CD4-positive, alpha-beta T cell (primary cell): ENCODE measurements at regions not wholly inside any gene's neighbourhood (a gene's known extent, or its start where the extent isn't known, plus 50 kb on each side); places are given as distances from the start of the nearest gene placed in this dataset.
"Not testable (repeated sequence)": the region's sequence is repeated elsewhere in the genome, so short reads cannot be mapped to it uniquely, and the experiment has no call there.

Source experiments
- ATAC-seq: fragments of 200-7000 bp; cut with Tn5 transposase; one replicate; pipeline ENCODE4 v1.10.0; 2022; ENCODE audit warnings: mild to moderate bottlenecking; ENCODE audit not compliant: poor library complexity
- CTCF ChIA-PET: fragments of 350-600 bp; sonication (Branson Sonifier 250); formaldehyde crosslinking; loops from one replicate; lab custom pipeline; 2021; ENCODE audit warnings: antibody characterized with exemption, inconsistent platforms; lab: Charles Lee
- POLR2A ChIA-PET: fragments of 350-600 bp; sonication (Branson Sonifier 250); formaldehyde crosslinking; loops from one replicate; lab custom pipeline; 2021; ENCODE audit warnings: antibody characterized with exemption, inconsistent platforms; lab: Charles Lee
- DNase-seq, 14 experiments: peaks; one replicate each; pipeline ENCODE4 v3.0.0-alpha.2; 2013 to 2020; ENCODE audit warnings: mixed read lengths in 2 of 14
- H3K27ac ChIP-seq, 2 donors: one replicate each; pipeline versions ENCODE4 v1.5.1 to v1.7.0; 2013; ENCODE audit warnings: low read length in 2 of 2, low read depth in 1 of 2, mild to moderate bottlenecking in 1 of 2
- H3K27me3 ChIP-seq, 2 experiments: 1 replicate in 1 of 2; 2 replicates in 1 of 2; pipeline versions ENCODE4 v1.6.1 to v1.7.0; 2013; ENCODE audit warnings: low read length in 2 of 2, control low read depth in 1 of 2, mild to moderate bottlenecking in 1 of 2, moderate library complexity in 1 of 2; ENCODE audit not compliant: insufficient read depth in 2 of 2, control insufficient read depth in 1 of 2
- H3K36me3 ChIP-seq: one replicate; pipeline ENCODE4 v1.6.1; 2013; ENCODE audit warnings: low read length, control low read depth; ENCODE audit not compliant: insufficient read depth
- H3K4me1 ChIP-seq: one replicate; pipeline ENCODE4 v1.6.1; 2013; ENCODE audit warnings: low read length, control low read depth; ENCODE audit not compliant: insufficient read depth
- H3K4me3 ChIP-seq: one replicate; pipeline ENCODE4 v1.5.1; 2013; ENCODE audit warnings: mild to moderate bottlenecking, low read length, moderate library complexity
- H3K9me3 ChIP-seq, 2 experiments: 1 replicate in 1 of 2; 2 replicates in 1 of 2; pipeline versions ENCODE4 v1.6.1 to v1.7.0; 2013; ENCODE audit warnings: low read length in 2 of 2, mild to moderate bottlenecking in 2 of 2, control low read depth in 1 of 2, moderate library complexity in 1 of 2; ENCODE audit not compliant: control insufficient read depth in 1 of 2, insufficient read depth in 1 of 2
- H3K27ac Mint-ChIP-seq: one replicate; pipeline ENCODE4 v1.8.0; 2020; ENCODE audit warnings: mixed read lengths
- H3K27me3 Mint-ChIP-seq: one replicate; pipeline ENCODE4 v1.8.0; 2021; ENCODE audit warnings: mixed read lengths
- H3K36me3 Mint-ChIP-seq: one replicate; pipeline ENCODE4 v1.8.0; 2021; ENCODE audit warnings: low read depth, mixed read lengths
- H3K4me1 Mint-ChIP-seq: one replicate; pipeline ENCODE4 v1.8.0; 2021; ENCODE audit warnings: low read depth, mixed read lengths
- H3K4me3 Mint-ChIP-seq: one replicate; pipeline ENCODE4 v1.8.0; 2020; ENCODE audit warnings: mild to moderate bottlenecking, mixed read lengths
- H3K9me3 Mint-ChIP-seq: one replicate; pipeline ENCODE4 v1.8.0; 2020; ENCODE audit warnings: mixed read lengths
- intact Hi-C, 2 experiments: fragments of 100-400 bp; cut with DNase I in 1 of 2; cut with micrococcal nuclease in 1 of 2; formaldehyde crosslinking; loops; one replicate each; pipeline versions ENCODE4 v1.15.1 to v1.9.0; 2023 to 2025; cut with DNase I, micrococcal nuclease
- TF ChIP-seq, protein P1 (sequence below): fragments of 200-600 bp; IDR thresholded peaks from one replicate; pipeline ENCODE4 v1.8.0; 2022; ENCODE audit warnings: antibody characterized with exemption, mild to moderate bottlenecking

DNA sequence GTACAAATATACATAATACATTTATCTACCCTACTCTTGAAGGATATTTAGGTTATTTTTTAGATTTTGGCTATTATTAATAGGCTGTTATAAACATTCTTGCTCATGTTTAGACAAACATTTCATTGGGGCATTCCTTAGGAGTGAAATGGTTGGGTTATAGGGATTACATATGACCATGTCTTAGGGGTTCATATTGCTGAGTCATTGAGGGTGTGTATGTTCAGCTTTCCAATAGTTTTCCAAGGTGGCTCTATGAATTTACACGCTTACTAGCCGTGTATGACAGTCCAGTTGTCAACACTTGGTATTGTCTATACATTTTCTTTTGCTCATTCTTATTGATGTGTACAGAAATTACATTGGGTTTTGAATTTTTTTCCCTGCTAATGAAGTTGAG is 125.8 kb downstream of the OXSM start:
- TF ChIP-seq, protein P1, sequence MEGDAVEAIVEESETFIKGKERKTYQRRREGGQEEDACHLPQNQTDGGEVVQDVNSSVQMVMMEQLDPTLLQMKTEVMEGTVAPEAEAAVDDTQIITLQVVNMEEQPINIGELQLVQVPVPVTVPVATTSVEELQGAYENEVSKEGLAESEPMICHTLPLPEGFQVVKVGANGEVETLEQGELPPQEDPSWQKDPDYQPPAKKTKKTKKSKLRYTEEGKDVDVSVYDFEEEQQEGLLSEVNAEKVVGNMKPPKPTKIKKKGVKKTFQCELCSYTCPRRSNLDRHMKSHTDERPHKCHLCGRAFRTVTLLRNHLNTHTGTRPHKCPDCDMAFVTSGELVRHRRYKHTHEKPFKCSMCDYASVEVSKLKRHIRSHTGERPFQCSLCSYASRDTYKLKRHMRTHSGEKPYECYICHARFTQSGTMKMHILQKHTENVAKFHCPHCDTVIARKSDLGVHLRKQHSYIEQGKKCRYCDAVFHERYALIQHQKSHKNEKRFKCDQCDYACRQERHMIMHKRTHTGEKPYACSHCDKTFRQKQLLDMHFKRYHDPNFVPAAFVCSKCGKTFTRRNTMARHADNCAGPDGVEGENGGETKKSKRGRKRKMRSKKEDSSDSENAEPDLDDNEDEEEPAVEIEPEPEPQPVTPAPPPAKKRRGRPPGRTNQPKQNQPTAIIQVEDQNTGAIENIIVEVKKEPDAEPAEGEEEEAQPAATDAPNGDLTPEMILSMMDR, result no peak
- Histone ChIP-seq H3K36me3 (no peaks in the 10 kb centered on the region), H3K27me3 (peaks cover 0 to 8% of the 10 kb centered on the region in 2 experiments), H3K9me3 (no peaks in the 10 kb centered on the region), H3K4me1 (peaks cover 11% of the 10 kb centered on the region), H3K4me3 (no peak overlapping the region), H3K27ac (no peak overlapping the region)
- Mint-ChIP-seq H3K4me3 (no peak overlapping the region), H3K4me1 (peaks cover 15% of the 10 kb centered on the region), H3K9me3 (no peaks in the 10 kb centered on the region), H3K27ac (no peak overlapping the region), H3K27me3 (peaks cover 34% of the 10 kb centered on the region), H3K36me3 (no peaks in the 10 kb centered on the region)
- no peak for ATAC-seq
- intact Hi-C loops, result no loop called here
- ChIA-PET POLR2A (no interaction called here), CTCF (no interaction called here)
- no peak for DNase-seq

DNA sequence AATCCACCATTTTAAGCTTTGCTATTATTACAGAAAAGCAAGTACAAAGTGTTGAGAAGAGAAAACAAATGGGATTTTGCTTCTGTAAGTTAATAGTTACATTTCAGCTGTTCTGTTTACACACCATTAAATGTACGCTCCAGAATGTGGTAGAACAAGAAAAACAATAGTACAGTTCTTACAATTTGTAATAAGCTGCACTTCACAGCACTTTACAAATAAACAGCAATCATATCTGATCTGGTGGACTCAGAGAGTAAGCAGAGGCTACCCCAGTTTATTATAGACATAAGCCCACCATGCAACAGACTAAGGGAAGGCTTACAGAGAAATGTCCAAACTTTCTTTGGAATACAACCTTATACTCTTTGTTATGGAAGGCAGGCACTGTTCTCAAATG is 126.4 kb downstream of the OXSM start:
- Mint-ChIP-seq H3K36me3 (no peaks in the 10 kb centered on the region), H3K4me1 (peaks cover 12% of the 10 kb centered on the region), H3K27me3 (peaks cover 41% of the 10 kb centered on the region), H3K4me3 (no peak overlapping the region), H3K27ac (no peak overlapping the region), H3K9me3 (no peaks in the 10 kb centered on the region)
- DNase-seq (no peak), ATAC-seq (no peak)
- POLR2A ChIA-PET, result no interaction called here
- Histone ChIP-seq H3K36me3 (no peaks in the 10 kb centered on the region), H3K4me3 (no peak overlapping the region), H3K9me3 (no peaks in the 10 kb centered on the region), H3K4me1 (peaks cover 6% of the 10 kb centered on the region), H3K27ac (no peak overlapping the region), H3K27me3 (peaks cover 0 to 8% of the 10 kb centered on the region in 2 experiments)
- intact Hi-C loops, result no loop called here
- CTCF ChIA-PET, result no interaction called here
- TF ChIP-seq, protein P1, result no peak

DNA sequence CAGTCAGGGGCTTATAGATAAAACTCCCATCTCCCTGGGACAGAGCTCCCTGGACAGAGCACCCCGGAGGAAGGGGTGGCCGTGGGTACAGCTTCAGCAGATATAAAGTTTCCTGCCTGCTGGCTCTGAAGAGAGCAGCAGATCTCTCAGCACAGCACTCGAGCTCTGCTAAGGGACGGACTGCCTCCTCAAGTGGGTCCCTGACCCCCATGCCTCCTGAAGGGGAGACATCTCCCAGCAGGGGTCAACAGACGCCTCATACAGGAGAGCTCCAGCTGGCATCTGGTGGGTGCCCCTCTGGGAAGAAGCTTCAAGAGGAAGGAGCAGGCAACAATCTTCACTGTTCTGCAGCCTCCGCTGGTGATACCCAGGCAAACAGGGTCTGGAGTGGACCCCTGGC is 142.1 kb downstream of the OXSM start:
- DNase-seq, H3K4me1 Mint-ChIP-seq, H3K27ac ChIP-seq, intact Hi-C loops, H3K36me3 ChIP-seq, H3K36me3 Mint-ChIP-seq, POLR2A ChIA-PET, H3K27me3 Mint-ChIP-seq, H3K4me3 ChIP-seq, CTCF ChIA-PET, H3K27me3 ChIP-seq, H3K4me1 ChIP-seq, H3K4me3 Mint-ChIP-seq, H3K27ac Mint-ChIP-seq, ATAC-seq: not testable (repeated sequence)
- H3K9me3 Mint-ChIP-seq, result peaks cover 18% of the 10 kb centered on the region
- H3K9me3 ChIP-seq, result peaks cover 0 to 11% of the 10 kb centered on the region in 2 experiments

DNA sequence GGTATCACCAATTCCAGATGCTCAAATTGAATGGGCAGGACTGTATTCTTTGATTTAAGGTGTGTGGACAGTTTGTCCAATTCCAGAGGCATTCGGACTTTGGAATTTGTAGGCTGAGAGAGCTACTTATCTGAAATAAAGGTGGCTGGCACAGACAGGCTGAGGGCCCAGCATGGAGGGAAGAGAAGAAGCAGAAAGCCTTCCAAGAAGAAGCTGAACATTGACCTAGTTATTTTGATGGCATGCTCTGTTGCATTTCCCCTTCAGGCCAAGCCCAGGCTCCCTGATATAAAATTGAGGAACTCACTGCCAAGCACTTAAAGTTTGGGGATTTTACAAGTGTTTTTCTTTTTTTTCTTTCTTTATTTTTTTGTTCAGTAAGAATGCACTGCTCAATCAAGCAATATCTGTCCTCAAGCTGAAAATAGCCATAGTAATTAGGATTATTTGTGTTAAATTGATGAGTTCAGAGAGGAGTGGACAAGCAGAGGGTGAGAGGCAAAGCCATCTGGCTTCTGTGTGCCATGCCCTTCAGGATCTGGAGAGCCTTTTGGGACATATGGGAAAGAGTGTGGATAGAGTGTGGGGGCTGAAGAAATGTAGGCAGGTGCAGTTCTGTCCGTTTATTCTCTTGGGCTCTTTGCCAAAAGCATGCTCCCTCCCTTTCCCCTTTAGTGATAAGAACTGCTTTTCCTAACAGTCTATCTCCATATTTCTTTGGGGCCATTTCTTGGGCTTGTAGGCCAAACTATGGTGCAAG is 148.9 kb downstream of the OXSM start:
- ATAC-seq (no peak), DNase-seq (no peak)
- CTCF ChIA-PET, result no interaction called here
- TF ChIP-seq, protein P1, result no peak
- no peaks in the 10 kb centered on the region for H3K36me3 Mint-ChIP-seq
- no peaks in the 10 kb centered on the region for H3K9me3 ChIP-seq
- H3K27ac Mint-ChIP-seq, result no peak overlapping the region
- POLR2A ChIA-PET, result no interaction called here
- no peaks in the 10 kb centered on the region for H3K27me3 Mint-ChIP-seq
- no peaks in the 10 kb centered on the region for H3K36me3 ChIP-seq
- intact Hi-C loops, result no loop called here
- no peaks in the 10 kb centered on the region for H3K27me3 ChIP-seq
- no peak overlapping the region for H3K4me3 ChIP-seq
- H3K9me3 Mint-ChIP-seq, result peaks cover 4% of the 10 kb centered on the region
- no peaks in the 10 kb centered on the region for H3K4me1 ChIP-seq
- H3K4me1 Mint-ChIP-seq, result no peaks in the 10 kb centered on the region
- H3K4me3 Mint-ChIP-seq, result no peak overlapping the region
- no peak overlapping the region for H3K27ac ChIP-seq
